Endothelial cell of umbilical vein (primary cell): ENCODE measurements at regions not wholly inside any gene's neighbourhood (a gene's known extent, or its start where the extent isn't known, plus 50 kb on each side); places are given as distances from the start of the nearest gene placed in this dataset.

Experiments
- CTCF ChIP-seq, 2 donors: IDR thresholded peaks; 1 replicate in 1 of 2; 2 replicates in 1 of 2; pipeline ENCODE4 v1.5.1; 2011; ENCODE audit warnings: low read length in 2 of 2, mild to moderate bottlenecking in 2 of 2, moderate library complexity in 2 of 2, control low read depth in 1 of 2, inconsistent platforms in 1 of 2, low read depth in 1 of 2; ENCODE audit not compliant: insufficient read depth in 1 of 2; ENCODE audit errors: extremely low read depth in 1 of 2
- EZH2 ChIP-seq: IDR thresholded peaks from 2 replicates; pipeline ENCODE4 v1.6.1; 2012; ENCODE audit warnings: borderline replicate concordance, low read depth, mild to moderate bottlenecking, moderate library complexity, low read length, inconsistent platforms; ENCODE audit not compliant: severe bottlenecking
- JUN ChIP-seq: IDR thresholded peaks from 2 replicates; pipeline ENCODE4 v1.6.1; 2011; ENCODE audit warnings: borderline replicate concordance, low read depth; ENCODE audit not compliant: insufficient read length, insufficient read depth
- MAX ChIP-seq: IDR thresholded peaks from 2 replicates; pipeline ENCODE4 v1.6.1; 2011; ENCODE audit not compliant: insufficient read depth, insufficient read length
- POLR2A ChIP-seq: IDR thresholded peaks from 2 replicates; pipeline ENCODE4 v1.6.1; 2012; ENCODE audit warnings: low read depth, mild to moderate bottlenecking, control low read depth, low read length
- POLR2AphosphoS5 ChIP-seq: IDR thresholded peaks from 2 replicates; pipeline ENCODE4 v1.6.1; 2012; ENCODE audit warnings: low read depth, mild to moderate bottlenecking, control low read depth, low read length, moderate library complexity; ENCODE audit not compliant: insufficient read depth

DNA sequence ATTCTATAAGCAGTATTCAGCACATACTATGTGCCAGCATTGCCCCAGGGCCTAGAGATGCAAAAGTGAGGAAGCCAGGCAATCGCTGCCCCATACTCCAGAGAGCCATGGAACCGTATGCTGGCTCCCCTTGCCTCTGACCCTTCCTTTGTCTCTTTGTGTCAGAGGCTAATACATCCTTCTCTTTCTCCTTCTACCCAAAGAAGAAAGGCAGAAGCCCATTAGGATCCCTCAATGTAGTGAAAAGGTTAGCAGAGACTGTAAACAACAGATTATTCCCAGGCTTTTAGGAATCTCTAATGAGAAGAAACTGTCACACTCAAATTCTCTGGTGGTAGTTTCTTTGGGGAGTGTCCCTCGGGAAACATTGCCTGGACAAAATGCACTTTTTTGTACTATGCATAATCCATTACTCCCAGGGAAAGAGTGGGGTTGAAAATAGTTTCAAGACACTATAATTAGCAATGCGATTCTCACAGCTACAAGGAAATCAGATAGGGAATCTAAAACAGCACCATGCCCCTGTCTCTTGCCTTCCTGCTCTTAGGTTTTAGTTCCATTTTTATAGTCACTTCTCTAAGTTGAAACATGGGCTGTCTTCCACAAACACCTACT, 325.2 kb upstream of the CNR1 start:
- TF ChIP-seq CTCF (IDR thresholded peaks at IDR 0.05; ENCODE audit: extremely low read depth in 1 of 2, insufficient read depth in 1 of 2, low read depth in 1 of 2, low read length in 2 of 2) (no peak), EZH2 (no peak), POLR2AphosphoS5 (no peak), POLR2A (no peak), JUN (no peak), MAX (no peak)
